ENCODE measurements at regions not wholly inside any gene's neighbourhood (a gene's known extent, or its start where the extent isn't known, plus 50 kb on each side); places are given as distances from the start of the nearest gene placed in this dataset.
"Not testable (repeated sequence)": the region's sequence is repeated elsewhere in the genome, so short reads cannot be mapped to it uniquely, and the experiment has no call there.

- Mint-ChIP-seq H3K27me3 (ENCODE audit: low read depth in 3 of 3) (peaks cover 2 to 9% (median 8%) of the 10 kb centered on the region in 3 donors), H3K36me3 (no peaks in the 10 kb centered on the region), H3K4me3 (no peak overlapping the region), H3K27ac (no peak overlapping the region), H3K4me1 (peaks cover 10% of the 10 kb centered on the region), H3K9me3 (no peaks in the 10 kb centered on the region)
- Histone ChIP-seq H4K20me1 (ENCODE audit: insufficient read depth, low read length) (no peaks in the 10 kb centered on the region), H3K27me3 (ENCODE audit: control insufficient read depth in 2 of 2, insufficient read depth in 2 of 2, low read length in 2 of 2) (no peaks in the 10 kb centered on the region), H3K27ac (ENCODE audit: low read depth in 1 of 2, low read length in 2 of 2) (no peak overlapping the region), H3K36me3 (replicated peaks in 1 of 2; ENCODE audit: control insufficient read depth in 1 of 2, insufficient read depth in 2 of 2, low read length in 2 of 2) (no peaks in the 10 kb centered on the region), H3K4me2 (replicated peaks; ENCODE audit: extremely low read depth, low read length, poor library complexity, severe bottlenecking) (no peak overlapping the region), H3K4me3 (replicated peaks in 1 of 3; ENCODE audit: low read depth in 2 of 3, low read length in 3 of 3) (no peak overlapping the region), H3K9ac (ENCODE audit: insufficient read depth, low read length, poor library complexity, severe bottlenecking) (no peak overlapping the region), H2AFZ (ENCODE audit: insufficient read depth, low read depth, low read length, poor library complexity, severe bottlenecking) (no peak overlapping the region), H3K4me1 (ENCODE audit: control insufficient read depth in 1 of 2, insufficient read depth in 2 of 2, low read length in 2 of 2) (no peaks in the 10 kb centered on the region), H3K79me2 (ENCODE audit: insufficient read depth, low read length) (no peaks in the 10 kb centered on the region), H3K9me3 (replicated peaks in 1 of 2; ENCODE audit: control insufficient read depth in 1 of 2, insufficient read depth in 1 of 2, low read length in 2 of 2) (no peaks in the 10 kb centered on the region)
- no peak for DNase-seq
- intact Hi-C loops (cut with micrococcal nuclease), result no loop called here
- no peak for TF ChIP-seq CTCF (IDR thresholded peaks at IDR 0.05)
- WGBS (ENCODE audit: insufficient coverage), result 98% methylated on average over 5 of the region's 5 CpGs
These were observed 63.7 kb upstream of the UBE2Q2 start for GRCh38 chr15:75779504-75779903.

GRCh38 chr15:75776871-75777610 lies 64.4 kb upstream of the CSPG4 start:
- H2AFZ ChIP-seq (ENCODE audit: insufficient read depth, low read depth, low read length, poor library complexity, severe bottlenecking); H3K9ac ChIP-seq (ENCODE audit: insufficient read depth, low read length, poor library complexity, severe bottlenecking); H3K79me2 ChIP-seq (ENCODE audit: insufficient read depth, low read length); H3K27ac ChIP-seq (ENCODE audit: low read depth in 1 of 2, low read length in 2 of 2); H3K27ac Mint-ChIP-seq; H3K4me3 Mint-ChIP-seq; H3K9me3 ChIP-seq (replicated peaks in 1 of 2; ENCODE audit: control insufficient read depth in 1 of 2, insufficient read depth in 1 of 2, low read length in 2 of 2); H3K4me2 ChIP-seq (replicated peaks; ENCODE audit: extremely low read depth, low read length, poor library complexity, severe bottlenecking); H3K4me1 ChIP-seq (ENCODE audit: control insufficient read depth in 1 of 2, insufficient read depth in 2 of 2, low read length in 2 of 2); DNase-seq; H3K27me3 ChIP-seq (ENCODE audit: control insufficient read depth in 2 of 2, insufficient read depth in 2 of 2, low read length in 2 of 2); H4K20me1 ChIP-seq (ENCODE audit: insufficient read depth, low read length); H3K36me3 ChIP-seq (replicated peaks in 1 of 2; ENCODE audit: control insufficient read depth in 1 of 2, insufficient read depth in 2 of 2, low read length in 2 of 2); H3K27me3 Mint-ChIP-seq (ENCODE audit: low read depth in 3 of 3); H3K4me3 ChIP-seq (replicated peaks in 1 of 3; ENCODE audit: low read depth in 2 of 3, low read length in 3 of 3); H3K36me3 Mint-ChIP-seq; intact Hi-C loops (cut with micrococcal nuclease); H3K9me3 Mint-ChIP-seq: not testable (repeated sequence)
- H3K4me1 Mint-ChIP-seq, result peaks cover 10% of the 10 kb centered on the region
